Thyroid gland (tissue), 4 donors: ENCODE measurements at regions not wholly inside any gene's neighbourhood (a gene's known extent, or its start where the extent isn't known, plus 50 kb on each side); places are given as distances from the start of the nearest gene placed in this dataset.

Experiments used
- DNase-seq, 2 donors: peaks; one replicate each; pipeline ENCODE4 v3.0.0-alpha.2; 2019
- H3K27ac ChIP-seq, 3 donors: fragments of 200-600 bp; sonication (generic); 1 replicate in 2 of 3; 2 replicates in 1 of 3; pipeline ENCODE4 v1.5.1; 2016 to 2019; ENCODE audit warnings: mild to moderate bottlenecking in 1 of 3, moderate library complexity in 1 of 3
- H3K27me3 ChIP-seq: fragments of 200-600 bp; sonication (generic); one replicate; pipeline ENCODE4 v1.5.1; 2019
- H3K36me3 ChIP-seq, 2 donors: fragments of 200-600 bp; sonication (generic); one replicate each; pipeline ENCODE4 v1.5.1; 2016 to 2019
- H3K4me1 ChIP-seq, 2 donors: fragments of 200-600 bp; sonication (generic); one replicate each; pipeline ENCODE4 v1.5.1; 2017 to 2019
- H3K4me3 ChIP-seq, 3 donors: fragments of 200-600 bp; sonication (generic); replicated peaks in 1 of 3; 1 replicate in 2 of 3; 2 replicates in 1 of 3; pipeline ENCODE4 v1.5.1; 2016; ENCODE audit warnings: mild to moderate bottlenecking in 1 of 3
- H3K9me3 ChIP-seq: fragments of 200-600 bp; sonication (generic); one replicate; pipeline ENCODE4 v1.5.1; 2017
- CTCF ChIP-seq, 6 experiments: fragments of 200-600 bp in 3 of 6; fragments of 450-650 bp in 3 of 6; sonication (generic) in 3 of 6; IDR thresholded peaks; one replicate each; pipeline ENCODE4 v1.5.1; 2016 to 2019; ENCODE audit warnings: antibody characterized with exemption in 6 of 6, mild to moderate bottlenecking in 2 of 6, inconsistent platforms in 1 of 6, moderate library complexity in 1 of 6
- POLR2A ChIP-seq, 2 donors: fragments of 450-650 bp; IDR thresholded peaks; one replicate each; pipeline ENCODE4 v1.6.1; 2017; ENCODE audit warnings: antibody characterized with exemption in 2 of 2, mild to moderate bottlenecking in 2 of 2, moderate library complexity in 1 of 2
- WGBS, 2 donors: methylation state at CpG; one replicate each; pipeline ENCODE4 v1.1.5; 2017; 5-methylcytosine and 5-hydroxymethylcytosine counted together
- intact Hi-C: fragments of 100-400 bp; cut with DNase I; formaldehyde crosslinking; loops from one replicate; pipeline ENCODE4 v1.15.1; 2023

DNA sequence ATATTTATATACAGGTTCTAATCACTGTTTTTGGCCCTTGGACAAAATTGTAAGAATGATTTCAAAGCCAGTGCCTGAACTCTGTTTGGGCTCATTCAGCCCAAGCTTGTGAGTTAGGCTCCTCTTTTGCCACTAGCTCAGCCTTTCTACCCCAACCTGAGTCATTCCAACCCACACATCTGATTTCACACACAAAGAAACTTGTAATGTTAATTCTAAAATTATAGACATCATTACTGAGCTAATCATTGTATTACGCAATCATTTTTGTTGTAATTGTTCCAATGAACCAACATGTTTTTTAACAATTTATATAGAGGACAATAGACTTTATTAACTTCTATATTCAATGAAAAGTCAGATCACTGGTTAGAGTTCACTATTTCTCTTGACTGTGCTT lies 441.1 kb downstream of the ETNK1 start:
- H3K36me3 ChIP-seq: no peaks in the 10 kb centered on the region
- H3K4me3 ChIP-seq: no peak overlapping the region
- TF ChIP-seq CTCF (IDR thresholded peaks at IDR 0.05): no peak
- H3K9me3 ChIP-seq: no peaks in the 10 kb centered on the region
- 78 to 90% methylated on average over 1 of the region's 1 CpG for WGBS, 2 donors
- intact Hi-C loops: no loop called here
- no peaks in the 10 kb centered on the region for H3K4me1 ChIP-seq
- no peaks in the 10 kb centered on the region for H3K27me3 ChIP-seq
- H3K27ac ChIP-seq: no peak overlapping the region
- DNase-seq: no peak

DNA sequence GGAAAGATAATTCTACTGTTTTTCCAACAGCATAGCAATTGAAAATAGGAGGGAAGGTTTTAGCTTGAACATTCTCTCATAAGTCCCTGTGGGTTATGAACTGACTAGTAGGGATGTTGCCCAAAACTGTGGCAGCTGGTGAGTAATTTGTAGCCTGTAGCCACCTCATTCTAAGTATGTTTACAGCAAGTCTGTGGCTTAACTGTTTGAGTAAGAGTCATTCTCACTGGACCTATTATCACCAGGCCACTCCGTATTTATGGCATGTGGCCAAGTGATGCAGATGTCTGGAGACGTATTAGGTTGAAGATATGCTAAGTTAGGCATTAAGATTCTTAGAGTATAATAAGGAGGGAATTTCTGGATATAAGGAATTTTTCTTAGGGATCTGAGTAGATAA lies 458.3 kb downstream of the ETNK1 start:
- 56 to 64% methylated on average over 2 of the region's 2 CpGs for WGBS, 2 donors
- Histone ChIP-seq H3K27me3 (no peaks in the 10 kb centered on the region), H3K4me3 (no peak overlapping the region), H3K36me3 (no peaks in the 10 kb centered on the region), H3K4me1 (no peaks in the 10 kb centered on the region), H3K9me3 (no peaks in the 10 kb centered on the region), H3K27ac (no peak overlapping the region)
- intact Hi-C loops: no loop called here
- DNase-seq: no peak
- TF ChIP-seq POLR2A (IDR thresholded peaks at IDR 0.05): no peak
- no peak for TF ChIP-seq CTCF (IDR thresholded peaks at IDR 0.05)

- TF ChIP-seq POLR2A (IDR thresholded peaks at IDR 0.05) (no peak), CTCF (IDR thresholded peaks at IDR 0.05) (no peak)
- Histone ChIP-seq H3K9me3 (no peaks in the 10 kb centered on the region), H3K27me3 (no peaks in the 10 kb centered on the region), H3K27ac (no peak overlapping the region), H3K36me3 (no peaks in the 10 kb centered on the region), H3K4me1 (no peaks in the 10 kb centered on the region), H3K4me3 (no peak overlapping the region)
- WGBS, 2 donors: 70 to 77% methylated on average over 5 of the region's 5 CpGs
- intact Hi-C loops: no loop called here
- DNase-seq: no peak
These were observed 459.4 kb downstream of the ETNK1 start for GRCh38 chr12:23084236-23084995.

- TF ChIP-seq CTCF (IDR thresholded peaks at IDR 0.05) (no peak), POLR2A (IDR thresholded peaks at IDR 0.05) (no peak)
- no peak overlapping the region for H3K4me3 ChIP-seq
- H3K27me3 ChIP-seq: no peaks in the 10 kb centered on the region
- no peaks in the 10 kb centered on the region for H3K36me3 ChIP-seq
- no peak overlapping the region for H3K27ac ChIP-seq
- no peaks in the 10 kb centered on the region for H3K4me1 ChIP-seq
- DNase-seq: no peak
- 91 to 95% methylated on average over 1 of the region's 1 CpG for WGBS, 2 donors
- intact Hi-C loops: no loop called here
- no peaks in the 10 kb centered on the region for H3K9me3 ChIP-seq
These were observed 463.6 kb downstream of the ETNK1 start for GRCh38 chr12:23088594-23088993.

DNA sequence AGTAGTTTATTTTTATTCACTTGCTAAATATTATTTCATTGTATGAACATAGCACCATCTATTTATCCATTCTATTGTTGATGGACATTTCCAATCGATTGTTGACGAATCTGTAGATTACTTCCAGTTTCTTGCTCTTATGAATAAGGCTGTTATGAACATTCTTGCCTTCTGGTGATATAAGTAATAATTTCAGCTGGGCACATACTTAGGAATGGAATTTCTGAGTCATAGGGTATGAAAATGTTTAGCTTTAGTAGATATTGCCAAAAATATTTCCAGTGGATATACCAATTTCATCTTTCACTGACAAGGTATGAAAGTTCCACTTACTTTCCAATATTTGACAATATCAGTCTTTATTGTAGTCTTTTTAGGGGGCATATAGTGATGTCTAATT lies 468.5 kb downstream of the ETNK1 start:
- WGBS, 2 donors: 72 to 91% methylated on average over 2 of the region's 2 CpGs

More for the DNA sequence above, 468.5 kb downstream of the ETNK1 start:
- no peaks in the 10 kb centered on the region for H3K36me3 ChIP-seq
- no peaks in the 10 kb centered on the region for H3K4me1 ChIP-seq
- H3K27ac ChIP-seq: no peak overlapping the region
- no peak for TF ChIP-seq POLR2A (IDR thresholded peaks at IDR 0.05)
- TF ChIP-seq CTCF (IDR thresholded peaks at IDR 0.05): no peak
- no peak for DNase-seq
- no peak overlapping the region for H3K4me3 ChIP-seq
- no peaks in the 10 kb centered on the region for H3K27me3 ChIP-seq
- H3K9me3 ChIP-seq: no peaks in the 10 kb centered on the region
- intact Hi-C loops: no loop called here
